IPS-NIHi7 (cell line): ENCODE measurements at regions not wholly inside any gene's neighbourhood (a gene's known extent, or its start where the extent isn't known, plus 50 kb on each side); places are given as distances from the start of the nearest gene placed in this dataset.
"Not testable (repeated sequence)": the region's sequence is repeated elsewhere in the genome, so short reads cannot be mapped to it uniquely, and the experiment has no call there.

Experiments
- DNase-seq: peaks from one replicate; pipeline ENCODE4 v3.0.0; 2012; ENCODE audit warnings: mixed read lengths; ENCODE audit errors: extremely low spot score

DNA sequence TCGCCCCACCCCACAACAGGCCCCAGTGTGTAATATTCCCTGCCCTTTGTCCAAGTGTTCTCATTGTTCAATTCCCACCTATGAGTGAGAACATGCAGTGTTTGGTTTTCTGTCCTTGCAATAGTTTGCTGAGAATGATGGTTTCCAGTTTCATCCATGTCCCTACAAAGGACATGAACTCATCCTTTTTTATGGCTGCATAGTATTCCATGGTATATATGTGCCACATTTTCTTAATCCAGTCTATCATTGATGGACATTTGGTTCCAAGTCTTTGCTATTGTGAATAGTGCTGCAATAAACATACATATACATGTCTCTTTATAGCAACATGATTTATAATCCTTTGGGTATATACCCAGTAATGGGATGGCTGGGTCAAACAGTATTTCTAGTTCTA, 132.7 kb downstream of the SNX10 start:
- DNase-seq = not testable (repeated sequence)

DNA sequence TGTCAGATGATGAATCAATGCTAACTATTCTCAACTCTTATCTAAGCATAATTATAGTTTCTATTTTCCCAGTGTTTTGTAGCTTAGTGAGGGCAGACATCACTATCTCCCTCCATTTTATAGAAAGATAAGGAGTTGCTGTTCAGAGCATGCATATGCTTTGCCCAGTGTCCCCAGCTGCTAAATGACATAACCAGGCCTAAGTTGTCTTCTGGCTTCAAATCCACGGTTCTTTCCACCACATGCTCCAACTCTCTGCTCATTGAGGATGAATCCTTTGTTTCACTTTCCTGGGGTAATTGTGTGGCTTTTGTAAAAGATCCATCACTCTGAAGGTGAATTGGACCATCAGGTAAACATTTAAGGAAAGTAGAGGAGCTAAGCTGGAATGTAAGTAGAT, 134.0 kb downstream of the SNX10 start:
- no peak for DNase-seq

DNA sequence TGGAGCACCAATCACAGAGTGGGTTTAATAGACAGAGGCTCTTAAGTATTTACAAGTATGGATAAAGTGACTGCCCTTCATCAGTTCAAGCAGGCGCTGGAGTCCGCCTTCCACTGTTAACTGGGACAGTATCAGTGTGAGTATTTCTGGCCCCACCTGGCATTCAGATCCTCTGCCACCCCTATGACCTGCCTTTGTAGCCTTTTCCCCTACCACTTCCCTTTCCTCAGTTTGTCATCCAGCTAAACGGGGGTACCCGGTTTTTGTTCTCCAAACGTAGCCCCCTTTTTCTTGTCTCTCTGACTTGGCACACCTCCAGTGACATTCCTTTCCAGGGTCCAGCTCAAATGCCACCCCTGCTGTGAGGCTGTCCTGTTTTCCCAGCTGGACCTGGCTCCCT, 134.4 kb downstream of the SNX10 start:
- no peak for DNase-seq

DNA sequence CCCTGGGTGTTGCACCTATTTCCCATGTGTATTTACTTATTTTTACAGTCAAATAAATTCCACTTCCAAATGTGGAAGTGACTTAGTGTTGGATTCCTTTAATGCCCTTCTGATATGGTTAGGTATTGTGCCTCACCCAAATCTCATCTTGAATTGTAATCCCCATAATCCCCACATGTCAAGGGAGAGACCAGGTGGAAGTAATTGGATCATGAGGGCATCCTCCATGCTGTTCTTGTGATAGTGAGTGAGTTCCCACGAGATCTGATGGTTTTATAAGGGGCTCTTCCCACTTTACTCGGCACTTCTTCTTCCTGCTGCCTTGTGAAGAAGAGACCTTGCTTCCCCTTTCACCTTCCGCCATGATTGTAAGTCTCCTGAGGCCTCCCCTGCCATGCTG, 136.9 kb downstream of the SNX10 start:
- DNase-seq = no peak

DNA sequence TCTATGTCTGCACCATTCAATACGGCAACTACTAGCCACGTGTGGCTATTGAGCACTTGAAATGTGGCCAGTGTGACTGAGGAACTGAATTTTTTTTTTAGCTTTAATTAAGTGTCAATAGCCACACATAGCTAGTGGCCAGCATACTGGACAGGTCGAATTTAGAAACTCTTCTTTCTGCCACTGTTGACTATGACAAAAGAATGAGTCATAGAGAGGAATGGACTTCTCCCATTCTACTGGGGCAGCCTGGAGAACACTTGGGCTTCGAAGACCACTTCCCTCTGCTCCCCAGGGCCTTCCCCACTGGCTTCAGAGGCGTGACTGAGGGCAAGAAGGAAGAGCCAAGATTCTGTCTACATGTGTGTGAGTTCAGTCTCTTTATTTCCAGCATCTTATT, 137.5 kb downstream of the SNX10 start:
- no peak for DNase-seq

DNA sequence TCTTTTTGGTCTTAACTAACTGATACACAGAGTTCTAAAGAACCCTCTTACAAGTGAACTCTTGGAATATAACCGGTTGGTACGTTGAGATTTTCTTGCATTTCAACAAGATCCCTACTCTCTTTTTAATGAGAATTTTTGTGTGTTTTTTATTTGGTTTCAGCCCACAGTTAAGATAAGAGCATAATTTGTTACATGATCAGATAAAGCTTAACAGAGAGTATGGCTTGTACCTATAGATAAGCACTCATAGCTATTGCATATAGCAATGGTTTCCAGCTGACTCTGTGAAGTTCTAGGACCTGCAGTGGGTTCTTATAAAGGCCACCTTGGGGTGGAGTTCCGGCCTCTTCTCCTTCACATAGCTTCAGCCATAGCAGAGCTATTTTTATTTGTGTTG, 143.3 kb downstream of the SNX10 start:
- DNase-seq = no peak

DNA sequence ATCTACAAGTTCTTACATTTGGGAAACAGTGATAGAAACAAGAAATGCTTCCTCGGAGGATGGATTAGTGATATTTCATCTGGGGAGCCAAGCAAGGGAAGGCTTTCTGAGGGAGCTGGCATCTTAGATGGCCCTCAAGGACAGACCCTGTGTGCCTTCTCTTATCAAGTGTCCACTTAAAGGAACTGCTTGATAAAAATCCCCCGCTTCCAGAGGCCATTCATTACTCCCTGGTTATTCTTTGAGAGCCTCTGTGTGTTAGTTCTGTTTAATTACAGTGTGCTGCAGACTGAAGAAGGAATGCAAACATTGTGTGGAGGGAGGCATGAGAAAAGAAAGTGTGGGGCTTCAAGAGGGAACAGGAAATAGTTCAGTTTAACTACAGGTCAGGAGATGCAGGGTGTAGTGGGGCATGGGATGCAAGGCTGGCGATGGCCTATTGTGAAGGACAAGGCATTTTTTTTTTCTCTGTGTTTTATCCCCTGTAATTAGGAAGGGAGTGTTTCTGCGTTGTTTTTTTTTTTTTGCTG, 145.4 kb downstream of the SNX10 start:
- DNase-seq = no peak

DNA sequence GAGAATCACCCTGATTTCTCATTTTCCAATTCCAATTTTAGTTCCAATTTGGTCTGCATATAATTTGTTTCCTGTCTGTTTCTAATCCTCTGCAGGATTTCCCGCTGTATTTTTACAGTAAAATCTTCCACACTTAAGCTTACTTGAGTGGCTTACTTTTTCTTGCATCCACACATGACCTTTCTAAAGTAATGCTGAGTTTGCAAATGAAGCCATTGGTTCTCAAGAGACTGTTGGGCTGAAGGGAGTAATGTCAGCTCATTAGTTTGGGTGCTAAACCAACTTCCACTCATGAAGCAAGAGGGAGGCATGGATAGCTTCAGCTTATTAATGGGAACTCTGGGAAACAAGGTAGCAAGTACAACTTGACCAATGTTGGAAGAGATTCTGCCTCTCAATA, 146.4 kb downstream of the SNX10 start:
- no peak for DNase-seq

DNA sequence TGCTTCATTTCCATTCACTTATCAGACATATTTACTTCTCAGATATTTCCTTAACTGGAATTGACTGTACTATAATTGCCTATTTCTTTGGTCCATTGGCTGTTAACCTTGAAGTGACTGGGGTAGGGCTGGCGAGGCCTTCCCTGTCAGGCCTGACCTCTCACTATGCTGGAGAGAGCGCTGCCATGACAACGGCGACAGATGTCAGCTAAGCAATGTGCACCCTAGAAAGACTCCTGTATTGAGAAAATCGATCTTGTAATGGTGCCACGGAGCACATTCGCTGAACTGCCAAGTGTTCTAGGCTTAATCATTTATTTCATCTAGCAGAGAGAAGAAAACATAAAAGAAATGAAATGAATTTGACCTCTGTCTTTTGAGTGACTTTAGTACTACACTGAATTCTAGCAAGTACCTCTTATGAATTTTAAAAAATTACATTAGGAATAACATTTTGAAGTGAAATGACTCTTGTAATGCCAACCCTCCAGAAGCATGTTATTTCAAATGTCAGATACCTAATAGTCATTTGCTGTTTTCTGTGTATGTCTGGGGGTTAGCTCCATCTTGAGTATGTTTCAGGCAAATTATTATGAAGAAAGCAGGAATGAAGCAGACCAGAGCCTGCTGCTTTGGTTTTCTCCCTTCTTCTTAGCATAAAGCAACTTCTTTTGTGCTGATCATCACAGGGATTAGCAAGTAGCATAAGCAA, 148.0 kb downstream of the SNX10 start:
- no peak for DNase-seq

DNA sequence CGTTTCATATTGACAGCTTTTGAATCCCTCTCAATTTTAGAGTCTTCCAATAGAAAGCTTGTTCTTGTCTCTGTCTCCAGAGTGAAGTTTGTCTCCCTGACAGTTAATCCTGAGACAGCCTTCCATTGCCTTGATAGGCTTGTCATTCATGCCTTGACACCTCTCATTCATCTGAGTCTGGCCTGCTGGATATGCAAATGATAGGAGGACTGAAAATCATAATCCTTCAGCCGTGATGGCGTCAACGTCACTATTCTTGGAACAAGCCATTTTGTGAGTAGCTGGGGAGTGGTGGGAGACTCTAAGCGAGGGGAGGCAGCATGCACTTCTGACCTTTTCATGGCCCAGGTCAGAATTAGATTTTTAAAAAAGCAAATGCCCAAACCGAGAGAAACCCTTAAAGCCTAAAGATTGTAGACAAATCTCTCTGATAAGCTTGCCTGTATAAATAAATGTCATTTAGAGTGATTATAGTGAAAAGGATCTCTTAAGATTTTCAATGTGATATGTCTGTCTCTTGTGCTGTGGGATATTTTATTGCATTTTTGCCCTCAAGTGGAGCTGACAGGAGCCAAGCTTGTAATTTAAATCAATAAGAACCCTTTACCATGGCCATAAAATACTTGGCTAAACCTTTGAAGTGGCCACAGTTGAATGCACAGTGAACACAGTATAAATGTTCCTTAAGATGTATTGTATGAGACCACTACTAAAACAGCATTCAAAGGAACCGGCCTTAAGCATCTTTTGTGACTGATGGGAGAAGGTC, 148.8 kb downstream of the SNX10 start:
- DNase-seq = no peak

DNA sequence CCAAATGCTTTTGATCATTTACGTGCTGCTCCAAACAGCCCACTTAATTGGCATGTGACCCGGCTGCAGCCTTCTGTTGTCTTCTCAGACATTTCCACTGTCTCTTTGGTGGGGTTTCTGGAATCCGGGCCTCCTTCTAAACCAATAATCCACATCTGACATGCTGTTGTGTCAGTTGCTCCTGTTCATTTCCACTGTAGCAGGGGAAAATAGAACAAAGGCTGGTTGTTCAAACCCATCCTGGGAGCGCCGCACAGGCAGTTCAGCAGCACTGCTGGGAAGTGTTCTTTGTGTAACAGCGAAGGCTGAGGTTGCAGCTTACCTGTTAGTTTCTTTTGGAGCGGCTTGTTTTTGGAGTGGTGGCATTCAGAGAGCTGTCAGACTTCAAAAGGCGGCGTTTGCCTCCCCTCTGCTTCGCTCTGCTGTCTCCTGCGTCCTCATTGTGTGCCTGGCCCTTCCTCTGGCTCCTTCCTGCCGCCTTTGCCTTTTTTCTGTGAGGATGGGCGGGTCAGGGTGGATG, 149.4 kb downstream of the SNX10 start:
- DNase-seq = peak; percentile 39

DNA sequence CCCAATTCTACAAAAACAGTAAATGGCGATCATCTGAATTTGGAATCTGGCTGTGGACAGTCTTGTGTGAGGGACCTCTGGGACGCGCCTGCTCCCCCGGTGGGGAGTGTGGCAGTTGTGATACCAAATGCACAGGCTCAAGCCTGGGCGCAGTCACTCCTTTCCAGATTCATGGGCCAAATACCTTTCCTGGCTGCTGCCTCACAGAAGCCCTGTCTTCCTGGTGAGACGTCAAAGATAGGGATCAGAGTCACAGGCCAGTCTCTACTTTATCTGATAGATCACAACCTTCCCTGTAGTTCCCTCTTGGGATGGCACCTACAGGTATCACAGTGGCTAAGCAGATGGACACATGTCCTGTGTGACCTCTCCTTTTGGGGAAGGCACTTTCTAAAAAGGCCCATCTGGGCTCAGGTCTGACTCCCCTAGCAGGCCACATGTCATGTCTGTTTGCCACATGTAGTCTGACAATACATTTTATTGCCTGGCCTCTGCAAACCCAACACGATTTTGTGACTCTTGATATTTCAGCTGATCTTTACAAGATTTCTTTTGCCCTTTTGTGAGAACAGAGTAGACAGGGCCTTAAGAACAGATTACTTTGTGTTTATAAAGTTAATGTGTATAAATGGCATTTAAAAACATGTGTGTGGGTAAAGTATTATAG, 150.1 kb downstream of the SNX10 start:
- DNase-seq = no peak

DNA sequence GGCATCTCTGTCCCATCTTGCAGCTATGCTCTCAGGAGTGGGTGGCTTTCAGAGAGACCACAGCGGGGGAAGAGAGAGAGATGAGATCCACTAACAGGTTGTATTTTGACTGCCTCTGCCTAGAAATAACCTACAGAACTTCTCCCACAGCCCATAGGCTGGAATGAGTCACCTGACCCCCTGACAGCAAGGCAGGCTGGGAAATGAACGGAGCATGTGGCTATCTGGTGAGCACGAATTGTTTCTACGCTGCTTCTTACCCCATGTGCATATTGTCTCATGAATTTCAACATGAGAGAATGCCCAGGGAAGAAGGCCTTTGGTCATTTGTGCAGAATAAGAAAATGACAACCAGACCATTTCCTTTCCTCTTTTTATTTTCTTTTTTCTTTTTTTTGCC, 151.3 kb downstream of the SNX10 start:
- no peak for DNase-seq

DNA sequence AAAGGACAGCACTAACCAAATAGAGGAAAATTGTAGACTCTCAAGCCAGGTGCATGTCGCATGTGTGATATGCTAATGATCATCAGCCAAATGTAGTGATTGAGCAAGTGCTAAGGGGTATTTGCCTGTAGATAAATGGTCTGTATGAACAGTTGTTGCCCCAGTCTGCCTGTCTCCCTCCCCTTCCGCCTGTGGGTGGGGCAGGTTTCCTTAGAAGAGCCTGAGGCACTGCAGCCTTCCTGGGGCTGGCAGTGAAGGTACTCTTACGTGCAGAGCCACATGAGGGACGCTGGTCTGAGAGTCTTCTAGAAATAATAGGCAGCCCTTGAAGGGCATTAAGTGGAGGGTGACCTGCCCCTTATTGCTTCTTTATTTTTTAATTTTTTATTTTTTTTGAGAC, 152.1 kb downstream of the SNX10 start:
- DNase-seq = peak; percentile 26

DNA sequence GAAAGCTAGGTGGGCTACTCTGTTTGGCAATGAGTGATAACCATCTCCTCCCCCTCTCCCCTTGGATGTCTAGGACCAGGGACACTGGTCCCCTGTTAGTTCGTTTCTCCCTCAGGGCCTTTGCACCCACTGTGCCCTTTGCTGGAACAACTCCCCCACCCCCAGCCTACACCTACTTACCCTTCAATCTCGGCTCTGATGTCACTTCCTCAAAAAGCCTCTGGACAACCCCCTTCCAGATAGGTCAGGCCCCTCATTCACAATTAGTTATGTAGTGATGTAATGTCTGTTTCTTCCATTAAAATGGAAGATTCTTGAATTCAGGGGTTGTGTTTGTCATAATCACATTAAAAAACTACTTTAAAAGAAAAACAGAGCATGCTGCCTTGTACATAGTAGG, 152.9 kb downstream of the SNX10 start:
- DNase-seq = no peak

DNA sequence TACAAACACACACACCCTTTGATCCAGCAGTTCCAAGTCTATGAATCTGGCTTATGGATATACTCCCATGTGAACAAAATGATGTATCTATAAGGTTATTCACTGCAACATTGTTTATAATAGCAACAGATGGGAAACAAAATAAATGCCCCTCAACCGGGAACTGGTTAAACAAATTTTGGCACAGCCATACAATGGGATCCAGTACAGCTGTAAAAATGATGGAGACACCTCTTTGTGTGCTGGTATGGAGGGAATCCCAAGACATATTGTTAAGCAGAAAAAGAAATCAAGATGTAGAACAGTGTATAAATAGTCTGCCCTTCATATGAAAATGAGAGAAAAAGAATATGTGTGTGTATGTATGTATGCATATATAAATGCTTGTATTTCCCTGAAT, 155.5 kb downstream of the SNX10 start:
- DNase-seq = no peak

DNA sequence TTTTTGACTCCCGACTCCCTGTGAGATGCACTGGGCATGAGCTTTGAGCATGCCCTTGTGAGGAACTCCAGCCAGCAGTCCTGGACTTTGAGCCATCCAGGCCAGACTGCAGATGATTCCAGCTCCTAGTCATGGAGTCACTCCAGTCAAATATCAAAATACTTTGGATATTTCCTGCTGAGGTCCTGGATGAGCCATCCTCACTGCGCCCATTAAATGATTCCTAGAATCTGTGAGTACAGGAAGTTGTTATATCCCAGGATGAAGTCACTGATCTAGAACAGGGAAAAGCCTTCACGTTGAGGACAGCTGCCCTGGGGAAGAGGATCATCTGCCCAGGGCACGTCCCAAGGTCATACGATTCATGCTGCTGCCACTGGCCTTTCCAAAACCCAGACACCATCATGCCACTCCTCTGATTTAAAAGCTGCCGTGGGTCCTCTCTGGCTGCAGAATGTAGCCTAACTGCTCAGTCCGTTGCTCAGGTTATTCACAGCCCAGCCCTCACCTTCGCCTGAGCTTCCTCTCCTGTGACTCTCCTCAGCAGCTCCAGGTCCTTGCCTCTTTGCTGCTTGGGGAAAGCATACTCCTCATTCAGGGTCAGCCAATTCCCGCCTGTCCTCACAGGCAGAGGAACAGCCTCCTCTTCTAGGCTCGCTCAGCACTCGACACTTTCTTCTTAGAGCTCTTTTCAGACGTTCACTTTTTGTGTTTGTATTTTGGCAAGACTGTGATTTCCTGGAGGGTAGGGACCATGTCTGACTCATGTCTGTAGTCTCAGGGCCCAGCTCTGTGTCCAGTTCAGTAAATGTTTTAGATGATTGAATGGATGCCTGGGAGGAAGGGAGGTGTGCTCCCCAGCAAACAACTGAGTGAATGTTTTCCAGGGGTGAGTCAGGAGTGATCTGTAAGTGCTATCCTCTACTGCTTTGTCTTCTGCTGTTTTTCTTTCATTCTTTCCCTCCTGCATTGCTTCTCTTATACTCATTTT, 157.8 kb downstream of the SNX10 start:
- no peak for DNase-seq

DNA sequence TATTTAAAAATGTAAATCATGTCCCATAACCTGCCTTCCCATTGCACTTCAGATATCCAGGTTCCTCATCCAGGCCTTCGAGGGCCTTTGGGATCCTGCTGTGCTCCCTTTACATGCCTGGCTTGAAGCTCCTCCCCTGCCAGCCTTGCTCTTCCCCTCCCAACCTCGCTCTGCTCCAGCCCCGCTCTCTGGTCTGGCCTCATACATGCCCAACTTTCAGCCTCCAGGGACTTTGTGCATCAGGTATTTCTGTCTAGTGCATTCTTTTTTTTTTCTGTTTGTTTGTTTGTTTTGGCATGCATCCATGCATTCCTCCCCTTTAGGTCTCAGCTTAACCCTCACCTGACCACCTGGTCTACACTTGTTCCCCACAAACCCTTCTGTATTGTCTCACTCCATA, 160.3 kb downstream of the SNX10 start:
- peak; percentile 76 for DNase-seq

DNA sequence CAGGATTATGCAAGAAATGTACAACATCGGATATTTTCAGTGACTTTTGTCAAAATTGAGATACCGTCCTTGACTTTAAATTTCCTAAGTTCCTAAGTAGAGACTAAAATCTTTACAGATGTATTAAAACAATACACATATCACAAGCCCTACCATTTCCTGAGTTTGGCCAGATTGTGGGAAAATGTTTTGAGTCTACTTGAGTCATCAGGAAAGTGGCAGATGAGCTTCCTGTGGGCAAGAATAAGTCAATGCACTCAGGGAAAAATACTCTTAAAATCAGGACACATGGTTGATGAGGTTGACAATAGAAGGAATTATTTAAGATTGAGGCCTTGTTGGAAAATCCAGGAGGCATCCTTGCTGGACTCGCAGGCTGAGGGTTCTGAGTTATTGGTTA, 162.5 kb downstream of the SNX10 start:
- DNase-seq = no peak

DNA sequence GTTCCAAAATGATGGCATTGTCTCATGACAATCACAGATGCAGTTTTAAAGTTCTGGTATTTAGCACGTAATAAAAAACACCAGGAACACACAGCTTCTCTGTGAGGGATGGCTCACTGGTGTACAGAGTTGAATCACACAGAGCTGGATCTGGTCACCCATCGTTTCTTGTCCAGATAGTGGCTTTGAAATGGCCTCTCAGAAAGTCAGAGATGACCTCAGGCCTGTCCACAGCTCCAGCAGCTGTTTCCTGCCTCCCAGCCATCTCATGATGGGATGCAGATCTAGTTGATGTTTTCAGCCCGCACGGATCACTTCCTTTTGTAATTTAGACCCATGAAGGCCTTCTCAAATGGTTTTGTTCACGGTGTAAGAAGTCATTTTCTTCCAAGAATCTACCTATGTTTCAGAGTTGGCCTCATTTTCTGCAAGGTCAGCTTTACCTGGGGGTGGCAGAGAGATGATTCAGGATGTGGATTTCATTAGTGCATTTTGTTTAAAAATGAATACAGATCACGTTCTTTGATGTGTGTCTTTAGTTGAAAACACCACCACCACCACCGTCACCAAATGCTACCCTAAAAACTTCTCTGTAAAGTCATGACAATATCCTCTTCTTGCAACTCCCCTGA, 166.2 kb downstream of the SNX10 start:
- no peak for DNase-seq
